ENCODE measurements at regions not wholly inside any gene's neighbourhood (a gene's known extent, or its start where the extent isn't known, plus 50 kb on each side); places are given as distances from the start of the nearest gene placed in this dataset.

- DNase-seq (ENCODE audit: low spot score in 2 of 2, unreplicated experiment in 2 of 2): no peak
- H3K27me3 Mint-ChIP-seq (ENCODE audit: low read depth): peaks cover 16% of the 10 kb centered on the region
- no peak overlapping the region for H3K27ac Mint-ChIP-seq
- no peak overlapping the region for H3K4me3 Mint-ChIP-seq
- H3K9me3 Mint-ChIP-seq: peaks cover 9% of the 10 kb centered on the region
- no peaks in the 10 kb centered on the region for H3K4me1 Mint-ChIP-seq
- no peaks in the 10 kb centered on the region for H3K36me3 Mint-ChIP-seq
- no peak for TF ChIP-seq CTCF (IDR thresholded peaks at IDR 0.05; ENCODE audit: unreplicated experiment)
Observed at GRCh38 chr1:213484758-213485157, 433.7 kb downstream of the RPS6KC1 start.

DNA sequence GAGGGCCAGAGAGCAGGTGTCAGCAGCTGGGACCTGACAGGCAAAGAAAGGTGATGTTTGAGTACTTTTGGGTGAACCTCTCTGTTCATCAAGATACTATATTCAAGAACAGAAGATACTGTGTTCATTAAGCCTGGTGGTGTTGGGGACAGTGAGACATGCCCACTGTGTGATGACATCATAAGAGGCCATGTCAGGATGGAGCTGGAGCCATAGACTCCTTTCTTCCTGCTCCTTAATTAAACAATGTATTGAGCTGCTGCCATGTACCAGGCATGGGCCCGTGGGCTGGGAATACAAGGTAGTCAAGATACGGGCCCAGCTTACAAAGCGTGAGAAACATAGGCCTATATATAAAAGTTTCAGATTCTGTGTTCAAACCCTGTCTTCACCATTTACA is 435.4 kb downstream of the RPS6KC1 start:
- Mint-ChIP-seq H3K27me3 (ENCODE audit: low read depth) (peaks cover 18% of the 10 kb centered on the region), H3K4me3 (no peak overlapping the region), H3K27ac (no peak overlapping the region), H3K4me1 (no peaks in the 10 kb centered on the region), H3K9me3 (no peaks in the 10 kb centered on the region), H3K36me3 (no peaks in the 10 kb centered on the region)
- DNase-seq (ENCODE audit: low spot score in 2 of 2, unreplicated experiment in 2 of 2): no peak
- no peak for TF ChIP-seq CTCF (IDR thresholded peaks at IDR 0.05; ENCODE audit: unreplicated experiment)

DNA sequence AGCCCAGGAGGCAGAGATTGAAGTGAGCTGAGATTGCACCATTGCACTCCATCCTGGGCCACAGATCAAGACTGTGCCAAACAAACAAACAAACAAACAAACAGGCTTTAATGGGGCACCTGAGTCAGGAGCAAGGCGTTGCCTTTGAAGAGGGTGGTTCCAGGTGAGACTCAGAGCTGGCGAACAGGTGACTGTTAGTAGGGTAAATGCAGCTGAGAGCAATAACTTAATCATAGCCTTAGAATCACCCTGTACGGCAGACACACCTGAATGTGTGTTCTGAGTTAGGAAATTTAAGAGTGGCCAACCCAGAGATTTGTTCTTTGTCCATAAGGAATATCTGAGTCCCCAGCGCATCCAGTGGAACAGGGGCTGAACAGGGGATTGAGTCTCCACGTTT is 440.4 kb downstream of the RPS6KC1 start:
- H3K27ac Mint-ChIP-seq: no peak overlapping the region
- H3K27me3 Mint-ChIP-seq (ENCODE audit: low read depth): peaks cover 34% of the 10 kb centered on the region
- H3K9me3 Mint-ChIP-seq: no peaks in the 10 kb centered on the region
- no peak for TF ChIP-seq CTCF (IDR thresholded peaks at IDR 0.05; ENCODE audit: unreplicated experiment)
- no peak overlapping the region for H3K4me3 Mint-ChIP-seq
- H3K36me3 Mint-ChIP-seq: no peaks in the 10 kb centered on the region
- DNase-seq (ENCODE audit: low spot score in 2 of 2, unreplicated experiment in 2 of 2): no peak
- no peaks in the 10 kb centered on the region for H3K4me1 Mint-ChIP-seq

DNA sequence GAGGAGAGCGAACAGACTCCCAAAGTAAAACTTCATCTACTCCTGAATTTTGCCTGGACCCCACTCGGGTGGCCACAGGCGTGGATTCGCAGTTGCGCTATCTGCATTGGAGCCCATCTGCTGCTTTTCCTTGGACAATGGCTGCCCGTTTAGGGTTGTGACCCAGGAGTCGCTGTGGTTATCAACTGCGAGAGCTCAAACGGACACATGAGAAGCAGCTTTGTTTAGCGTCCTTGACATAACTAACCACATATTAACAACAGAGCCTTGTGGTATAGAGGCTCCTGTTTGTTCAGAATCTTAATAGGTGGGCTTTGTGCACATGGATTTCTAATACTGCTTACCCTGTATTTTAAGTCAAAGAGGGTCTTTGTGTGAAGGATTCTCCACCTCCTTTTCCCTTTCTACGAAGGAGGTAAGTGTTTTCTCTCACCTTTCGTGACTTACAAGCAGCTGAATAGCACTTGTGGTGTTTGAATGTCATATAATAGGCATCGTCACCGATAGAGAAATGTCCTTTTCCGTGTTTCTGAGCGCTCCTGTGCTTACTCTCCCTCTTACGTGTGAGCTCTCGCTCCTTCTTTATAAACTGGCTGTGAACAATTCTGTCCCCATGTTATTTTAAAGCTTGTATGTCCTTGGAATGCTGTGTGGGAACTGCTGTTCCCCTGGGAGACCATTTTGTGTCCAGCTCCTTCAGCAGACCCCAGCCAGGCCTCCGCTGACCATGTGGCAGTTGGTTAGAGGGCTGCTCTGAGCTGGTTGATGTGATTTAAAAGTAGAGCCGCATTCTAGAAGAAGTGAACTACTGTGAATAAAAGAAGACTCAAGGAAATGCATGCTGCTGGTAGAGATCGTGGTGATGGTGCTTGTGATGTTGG is 441.4 kb downstream of the RPS6KC1 start:
- peaks cover 34% of the 10 kb centered on the region for H3K27me3 Mint-ChIP-seq (ENCODE audit: low read depth)
- H3K9me3 Mint-ChIP-seq: no peaks in the 10 kb centered on the region
- no peak overlapping the region for H3K27ac Mint-ChIP-seq
- no peak for TF ChIP-seq CTCF (IDR thresholded peaks at IDR 0.05; ENCODE audit: unreplicated experiment)
- H3K4me1 Mint-ChIP-seq: no peaks in the 10 kb centered on the region
- H3K4me3 Mint-ChIP-seq: no peak overlapping the region
- no peak for DNase-seq (ENCODE audit: low spot score in 2 of 2, unreplicated experiment in 2 of 2)
- H3K36me3 Mint-ChIP-seq: no peaks in the 10 kb centered on the region

DNA sequence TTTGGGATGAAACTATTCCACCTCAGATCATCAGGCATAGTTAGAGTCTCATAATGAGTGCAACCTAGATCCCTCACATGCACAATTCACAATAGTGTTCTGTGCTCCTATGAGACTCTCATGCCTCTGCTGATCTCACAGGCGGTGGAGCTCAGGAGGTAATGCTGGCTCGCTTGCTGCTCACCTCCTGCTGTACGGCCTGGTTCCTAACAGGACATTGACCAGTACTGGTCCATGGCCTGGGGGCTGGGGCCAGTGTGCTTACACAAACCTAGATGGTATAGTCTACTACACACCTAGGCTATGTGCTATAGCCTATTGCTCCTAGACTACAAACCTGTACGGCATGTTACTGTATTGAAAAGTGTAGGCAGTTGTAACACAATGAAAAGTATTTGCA is 448.4 kb downstream of the RPS6KC1 start:
- no peaks in the 10 kb centered on the region for H3K36me3 Mint-ChIP-seq
- TF ChIP-seq CTCF (IDR thresholded peaks at IDR 0.05; ENCODE audit: unreplicated experiment): no peak
- DNase-seq (ENCODE audit: low spot score in 2 of 2, unreplicated experiment in 2 of 2): no peak
- H3K4me3 Mint-ChIP-seq: no peak overlapping the region
- peaks cover under 1% of the 10 kb centered on the region for H3K27me3 Mint-ChIP-seq (ENCODE audit: low read depth)
- no peak overlapping the region for H3K27ac Mint-ChIP-seq
- peaks cover 17% of the 10 kb centered on the region for H3K9me3 Mint-ChIP-seq
- no peaks in the 10 kb centered on the region for H3K4me1 Mint-ChIP-seq

Data from mesothelial cell of epicardium (in vitro differentiated cells).